Lung (tissue), 11 donors: ENCODE measurements at regions not wholly inside any gene's neighbourhood (a gene's known extent, or its start where the extent isn't known, plus 50 kb on each side); places are given as distances from the start of the nearest gene placed in this dataset.
A peak's percentile ranks its signal among the peaks of the same experiment; 100 is the strongest.

Experiments
- ATAC-seq: fragments of 200-7000 bp; cut with Tn5 transposase; one replicate; pipeline ENCODE4 v1.9.1; 2020; ENCODE audit warnings: moderate number of reproducible peaks; ENCODE audit not compliant: insufficient read depth, low FRiP score
- DNase-seq, 3 donors: peaks; one replicate each; pipeline ENCODE4 v3.0.0-alpha.2; 2013 to 2017
- H3K27ac ChIP-seq, 2 donors: one replicate each; pipeline ENCODE4 v1.5.1; 2013; ENCODE audit warnings: mild to moderate bottlenecking in 2 of 2, moderate library complexity in 2 of 2, control low read depth in 1 of 2, inconsistent platforms in 1 of 2, low read depth in 1 of 2, low read length in 1 of 2
- H3K27me3 ChIP-seq, 3 donors: one replicate each; pipeline ENCODE4 v1.5.1; 2013; ENCODE audit warnings: low read length in 2 of 3; ENCODE audit not compliant: control insufficient read depth in 3 of 3, insufficient read depth in 3 of 3
- H3K36me3 ChIP-seq, 4 donors: one replicate each; pipeline ENCODE4 v1.5.1; 2013; ENCODE audit warnings: low read length in 4 of 4, mild to moderate bottlenecking in 1 of 4, moderate library complexity in 1 of 4; ENCODE audit not compliant: control insufficient read depth in 4 of 4, insufficient read depth in 4 of 4
- H3K4me1 ChIP-seq, 5 donors: one replicate each; pipeline ENCODE4 v1.5.1; 2013; ENCODE audit warnings: low read length in 5 of 5, mild to moderate bottlenecking in 2 of 5, moderate library complexity in 1 of 5; ENCODE audit not compliant: control insufficient read depth in 5 of 5, insufficient read depth in 5 of 5
- H3K4me3 ChIP-seq: one replicate; pipeline ENCODE4 v1.5.1; 2013; ENCODE audit warnings: mild to moderate bottlenecking, control low read depth, moderate library complexity
- H3K9ac ChIP-seq, 2 donors: one replicate each; pipeline ENCODE4 v1.5.1; 2013; ENCODE audit warnings: low read length in 2 of 2, control low read depth in 1 of 2; ENCODE audit not compliant: insufficient read depth in 1 of 2
- H3K9me3 ChIP-seq, 4 donors: one replicate each; pipeline ENCODE4 v1.5.1; 2013; ENCODE audit warnings: low read length in 3 of 4, mild to moderate bottlenecking in 1 of 4, moderate library complexity in 1 of 4; ENCODE audit not compliant: control insufficient read depth in 4 of 4, insufficient read depth in 3 of 4
- CTCF ChIP-seq: IDR thresholded peaks from 2 replicates; pipeline ENCODE4 v1.5.1; 2012; ENCODE audit warnings: mild to moderate bottlenecking; ENCODE audit errors: control extremely low read depth, extremely low read depth
- WGBS, 2 donors: extraction: QIAGEN DNeasy Blood & Tissue Kit; methylation state at CpG; one replicate each; pipeline ENCODE4 v1.1.7; 2013; 5-methylcytosine and 5-hydroxymethylcytosine counted together
- donor health status: control.
- donor health status: control.
- donor health status: Bipolar disorder and iron deficiency.
- donor health status: healthy.
- donor health status: DM: yes; HTN: yes; CAD: no.

GRCh38 chr4:145337391-145337790, 144.3 kb upstream of the SMAD1 start:
- no peaks in the 10 kb centered on the region for H3K36me3 ChIP-seq
- WGBS, 2 donors = 96 to 98% methylated on average over 2 of the region's 2 CpGs
- no peak overlapping the region for H3K27ac ChIP-seq
- no peak overlapping the region for H3K4me3 ChIP-seq
- no peaks in the 10 kb centered on the region for H3K27me3 ChIP-seq
- H3K9me3 ChIP-seq = peaks cover 0 to 2% (median 0%) of the 10 kb centered on the region in 4 donors
- no peak overlapping the region for H3K9ac ChIP-seq
- ATAC-seq (no peak), DNase-seq (peak in 1 of 3 donors; percentile 11)
- no peaks in the 10 kb centered on the region for H3K4me1 ChIP-seq
- no peak for TF ChIP-seq CTCF

- H3K27ac ChIP-seq = no peak overlapping the region
- H3K27me3 ChIP-seq = no peaks in the 10 kb centered on the region
- ATAC-seq = no peak
- peaks cover 0 to 2% (median 0%) of the 10 kb centered on the region in 4 donors for H3K9me3 ChIP-seq
- 87 to 92% methylated on average over 3 of the region's 3 CpGs for WGBS, 2 donors
- TF ChIP-seq CTCF = no peak
- no peaks in the 10 kb centered on the region for H3K4me1 ChIP-seq
- H3K36me3 ChIP-seq = no peaks in the 10 kb centered on the region
- H3K9ac ChIP-seq = no peak overlapping the region
- DNase-seq = no peak
- H3K4me3 ChIP-seq = no peak overlapping the region
These were observed 147.9 kb upstream of the SMAD1 start for GRCh38 chr4:145333786-145334185.

GRCh38 chr4:145326491-145326890, 146.1 kb upstream of the OTUD4 start:
- Histone ChIP-seq H3K9ac (no peak overlapping the region), H3K27me3 (no peaks in the 10 kb centered on the region), H3K4me3 (no peak overlapping the region), H3K4me1 (no peaks in the 10 kb centered on the region), H3K27ac (no peak overlapping the region), H3K36me3 (no peaks in the 10 kb centered on the region), H3K9me3 (no peaks in the 10 kb centered on the region)
- no peak for TF ChIP-seq CTCF
- DNase-seq = no peak
- WGBS, 2 donors = 72 to 79% methylated on average over 2 of the region's 2 CpGs
- ATAC-seq = no peak

GRCh38 chr4:145324161-145324560, 143.8 kb upstream of the OTUD4 start:
- WGBS, 2 donors = 86 to 92% methylated on average over 8 of the region's 8 CpGs
- no peaks in the 10 kb centered on the region for H3K27me3 ChIP-seq
- no peak for ATAC-seq

More at GRCh38 chr4:145324161-145324560, 143.8 kb upstream of the OTUD4 start:
- Histone ChIP-seq H3K9me3 (no peaks in the 10 kb centered on the region), H3K9ac (no peak overlapping the region), H3K4me3 (no peak overlapping the region), H3K36me3 (no peaks in the 10 kb centered on the region), H3K27ac (no peak overlapping the region), H3K4me1 (no peaks in the 10 kb centered on the region)
- no peak for DNase-seq
- TF ChIP-seq CTCF = no peak
